ENCODE measurements at regions not wholly inside any gene's neighbourhood (a gene's known extent, or its start where the extent isn't known, plus 50 kb on each side); places are given as distances from the start of the nearest gene placed in this dataset.

DNA sequence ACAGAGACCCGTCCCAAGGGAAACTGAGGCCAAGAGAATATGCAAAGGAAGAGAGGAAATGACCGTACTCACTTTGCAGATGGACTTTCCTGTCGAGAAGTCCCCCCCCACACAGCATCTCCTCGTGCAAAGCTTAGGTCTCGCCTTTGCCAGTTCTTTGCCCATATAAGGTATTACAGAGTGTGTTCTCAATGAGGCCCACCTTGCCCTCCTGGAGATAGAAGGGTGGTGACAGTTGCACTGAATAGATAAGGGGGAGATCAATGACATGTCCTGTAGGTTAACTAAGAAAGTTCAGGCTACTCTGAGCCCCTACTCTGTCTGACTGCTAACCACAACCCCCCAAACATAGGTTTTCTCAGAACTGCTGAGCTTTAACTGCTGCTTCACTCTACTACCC is 68.2 kb upstream of the SPTLC1 start:
- ATAC-seq (no peak), DNase-seq (no peak)
- H3K36me3 ChIP-seq (replicated peaks in 1 of 2; ENCODE audit: insufficient read depth in 1 of 2, low read depth in 2 of 2), result no peaks in the 10 kb centered on the region
- H3K4me3 ChIP-seq, result no peak overlapping the region
- no peaks in the 10 kb centered on the region for H3K4me1 ChIP-seq
- intact Hi-C loops (cut with DNase I), result no loop called here
- TF ChIP-seq, protein P1, sequence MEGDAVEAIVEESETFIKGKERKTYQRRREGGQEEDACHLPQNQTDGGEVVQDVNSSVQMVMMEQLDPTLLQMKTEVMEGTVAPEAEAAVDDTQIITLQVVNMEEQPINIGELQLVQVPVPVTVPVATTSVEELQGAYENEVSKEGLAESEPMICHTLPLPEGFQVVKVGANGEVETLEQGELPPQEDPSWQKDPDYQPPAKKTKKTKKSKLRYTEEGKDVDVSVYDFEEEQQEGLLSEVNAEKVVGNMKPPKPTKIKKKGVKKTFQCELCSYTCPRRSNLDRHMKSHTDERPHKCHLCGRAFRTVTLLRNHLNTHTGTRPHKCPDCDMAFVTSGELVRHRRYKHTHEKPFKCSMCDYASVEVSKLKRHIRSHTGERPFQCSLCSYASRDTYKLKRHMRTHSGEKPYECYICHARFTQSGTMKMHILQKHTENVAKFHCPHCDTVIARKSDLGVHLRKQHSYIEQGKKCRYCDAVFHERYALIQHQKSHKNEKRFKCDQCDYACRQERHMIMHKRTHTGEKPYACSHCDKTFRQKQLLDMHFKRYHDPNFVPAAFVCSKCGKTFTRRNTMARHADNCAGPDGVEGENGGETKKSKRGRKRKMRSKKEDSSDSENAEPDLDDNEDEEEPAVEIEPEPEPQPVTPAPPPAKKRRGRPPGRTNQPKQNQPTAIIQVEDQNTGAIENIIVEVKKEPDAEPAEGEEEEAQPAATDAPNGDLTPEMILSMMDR (IDR thresholded peaks at IDR 0.05), result no peak
- TF ChIP-seq POLR2A (IDR thresholded peaks at IDR 0.05), result no peak
- H3K9me3 ChIP-seq, result peaks cover 0 to 4% (median 0%) of the 10 kb centered on the region in 3 donors
- WGBS, 2 donors, result 52 to 67% methylated on average over 5 of the region's 5 CpGs
- no peaks in the 10 kb centered on the region for H3K27me3 ChIP-seq
- H3K27ac ChIP-seq, result no peak overlapping the region

DNA sequence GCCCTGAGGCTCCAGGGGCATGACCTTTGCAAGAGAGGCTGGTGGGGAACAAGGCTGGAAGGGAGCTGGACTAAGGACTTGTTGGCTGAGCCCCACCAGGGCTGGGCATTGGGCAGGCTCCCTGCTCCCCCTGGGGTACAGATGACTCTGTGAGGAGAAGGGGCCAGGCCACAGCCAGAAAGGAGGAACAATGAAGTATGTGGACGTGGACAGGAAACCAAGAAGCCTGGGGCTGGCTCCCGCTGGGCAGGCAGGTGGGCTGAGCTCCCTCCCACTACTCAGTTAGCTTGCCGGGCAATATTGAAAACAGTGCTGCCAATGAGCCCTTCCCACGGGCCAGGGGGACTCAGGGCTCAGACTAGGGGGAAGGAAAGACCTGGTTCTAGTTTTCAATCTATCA is 66.1 kb upstream of the SPTLC1 start:
- H3K36me3 ChIP-seq (replicated peaks in 1 of 2; ENCODE audit: insufficient read depth in 1 of 2, low read depth in 2 of 2), result no peaks in the 10 kb centered on the region
- WGBS, 2 donors, result 62 to 76% methylated on average over 4 of the region's 4 CpGs
- H3K4me3 ChIP-seq, result no peak overlapping the region
- peaks cover 0 to 4% (median 0%) of the 10 kb centered on the region in 3 donors for H3K9me3 ChIP-seq
- H3K4me1 ChIP-seq, result no peaks in the 10 kb centered on the region
- intact Hi-C loops (cut with DNase I), result no loop called here
- no peak overlapping the region for H3K27ac ChIP-seq
- DNase-seq (no peak), ATAC-seq (no peak)
- no peaks in the 10 kb centered on the region for H3K27me3 ChIP-seq
- TF ChIP-seq, protein P1 (IDR thresholded peaks at IDR 0.05), result no peak
- no peak for TF ChIP-seq POLR2A (IDR thresholded peaks at IDR 0.05)

DNA sequence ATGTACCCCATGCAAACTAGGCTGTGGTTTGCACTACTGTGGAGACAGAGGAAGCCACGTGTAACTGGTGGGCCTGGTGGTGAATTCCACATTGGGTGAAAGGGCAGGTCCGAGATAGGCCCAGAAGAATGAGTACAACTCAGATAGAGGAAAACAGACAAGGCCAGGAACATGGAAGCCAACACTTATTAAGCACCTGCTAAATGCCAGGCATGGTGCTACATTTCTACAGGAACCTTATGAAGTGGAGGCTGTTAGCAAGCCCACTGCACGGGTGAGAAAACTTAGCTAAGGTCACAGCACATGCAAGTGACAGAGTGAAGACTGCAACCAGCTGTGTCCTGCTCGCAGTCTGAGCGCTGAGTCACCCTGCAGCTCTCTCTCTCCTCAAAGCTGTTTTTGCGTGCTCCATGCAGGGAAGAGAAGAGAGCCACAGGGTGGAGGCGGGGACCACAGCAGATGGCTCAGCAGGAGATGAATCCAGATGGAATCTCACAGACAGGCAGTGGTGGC is 65.5 kb upstream of the SPTLC1 start:
- Histone ChIP-seq H3K27me3 (no peaks in the 10 kb centered on the region), H3K4me1 (no peaks in the 10 kb centered on the region), H3K36me3 (replicated peaks in 1 of 2; ENCODE audit: insufficient read depth in 1 of 2, low read depth in 2 of 2) (no peaks in the 10 kb centered on the region), H3K4me3 (no peak overlapping the region), H3K9me3 (peaks cover 0 to 4% (median 0%) of the 10 kb centered on the region in 3 donors), H3K27ac (no peak overlapping the region)
- intact Hi-C loops (cut with DNase I), result no loop called here
- DNase-seq (peak in 1 of 4 donors; percentile 18), ATAC-seq (peak; percentile 35)
- WGBS, 2 donors, result 57 to 70% methylated on average over 7 of the region's 7 CpGs
- no peak for TF ChIP-seq POLR2A (IDR thresholded peaks at IDR 0.05)
- TF ChIP-seq, protein P1 (IDR thresholded peaks at IDR 0.05), result no peak

DNA sequence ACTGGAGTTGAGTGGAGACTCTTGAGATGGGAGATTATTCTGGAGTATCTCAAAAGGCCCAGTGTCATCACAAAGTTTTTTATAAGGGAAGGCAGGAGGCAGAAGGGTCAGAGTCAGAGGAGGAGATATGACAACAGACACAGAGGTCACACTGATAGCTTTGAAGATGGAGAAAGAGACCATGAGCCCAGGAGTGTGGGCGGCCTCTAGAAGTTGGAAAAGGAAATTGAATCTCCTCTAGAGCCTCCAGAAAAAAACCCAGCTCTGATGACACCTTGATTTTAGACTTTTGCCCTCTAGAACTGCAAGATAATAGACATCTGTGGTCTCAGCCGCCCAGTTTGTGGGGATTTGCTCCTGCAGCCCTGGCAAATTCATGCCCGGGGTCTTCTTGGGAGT is 64.8 kb upstream of the SPTLC1 start:
- DNase-seq, result no peak
- no peak for ATAC-seq
- 80 to 97% methylated on average over 3 of the region's 3 CpGs for WGBS, 2 donors
- TF ChIP-seq, protein P1 (IDR thresholded peaks at IDR 0.05), result no peak
- no peak for TF ChIP-seq POLR2A (IDR thresholded peaks at IDR 0.05)
- Histone ChIP-seq H3K27me3 (no peaks in the 10 kb centered on the region), H3K27ac (no peak overlapping the region), H3K4me1 (no peaks in the 10 kb centered on the region), H3K4me3 (no peak overlapping the region), H3K36me3 (replicated peaks in 1 of 2; ENCODE audit: insufficient read depth in 1 of 2, low read depth in 2 of 2) (no peaks in the 10 kb centered on the region), H3K9me3 (peaks cover 0 to 4% (median 0%) of the 10 kb centered on the region in 3 donors)
- intact Hi-C loops (cut with DNase I), result no loop called here

DNA sequence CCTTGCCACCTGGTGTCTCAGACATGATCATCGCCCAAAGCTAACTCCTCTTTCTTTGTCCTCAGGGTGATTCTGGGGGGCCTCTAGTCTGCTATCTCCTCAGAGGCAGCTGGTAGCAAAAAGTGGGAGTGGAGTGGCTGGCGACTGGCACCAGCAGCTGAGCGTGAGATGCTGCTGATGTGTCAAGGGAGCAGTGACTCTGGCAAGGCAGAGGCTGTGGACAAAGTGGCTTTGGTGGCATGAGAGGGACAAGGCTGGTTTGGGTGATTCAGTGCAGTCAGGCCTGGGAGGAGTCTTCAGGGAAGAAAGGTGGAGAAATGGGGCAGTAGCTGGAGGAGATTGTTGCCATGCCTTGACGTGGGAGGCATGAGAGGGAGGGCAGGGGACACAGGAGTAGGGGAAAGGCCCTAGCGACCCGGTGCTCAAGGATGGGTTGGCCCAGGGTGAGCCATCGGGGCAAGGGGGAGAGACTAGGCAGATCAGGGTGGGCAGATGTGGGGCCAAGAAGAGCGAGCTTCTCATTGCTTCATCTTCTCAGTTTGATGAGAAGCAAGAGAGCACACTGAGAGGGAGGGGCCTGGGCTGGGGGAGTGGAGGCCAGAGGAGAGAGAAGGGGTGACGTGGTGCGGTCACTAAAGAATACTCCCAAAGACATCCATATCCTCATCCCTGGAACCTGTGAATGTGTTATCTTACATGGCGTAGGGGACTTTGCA is 64.2 kb upstream of the SPTLC1 start:
- Histone ChIP-seq H3K36me3 (replicated peaks in 1 of 2; ENCODE audit: insufficient read depth in 1 of 2, low read depth in 2 of 2) (no peaks in the 10 kb centered on the region), H3K27me3 (no peaks in the 10 kb centered on the region), H3K4me3 (no peak overlapping the region), H3K27ac (no peak overlapping the region), H3K9me3 (peaks cover 0 to 4% (median 0%) of the 10 kb centered on the region in 3 donors), H3K4me1 (no peaks in the 10 kb centered on the region)
- ATAC-seq (no peak), DNase-seq (no peak)
- 82 to 83% methylated on average over 11 of the region's 11 CpGs for WGBS, 2 donors
- TF ChIP-seq POLR2A (IDR thresholded peaks at IDR 0.05), result no peak
- TF ChIP-seq, protein P1 (IDR thresholded peaks at IDR 0.05), result no peak
- intact Hi-C loops (cut with DNase I), result loop anchor here (10.0 kb wide), 1 partner anchor 55 kb away; no protein-coding TSS in a partner anchor
